Coronary artery (tissue), 2 donors: ENCODE measurements at regions not wholly inside any gene's neighbourhood (a gene's known extent, or its start where the extent isn't known, plus 50 kb on each side); places are given as distances from the start of the nearest gene placed in this dataset.

Source experiments
- DNase-seq: peaks from one replicate; pipeline ENCODE4 v3.0.0-alpha.2; 2017; ENCODE audit warnings: low spot score
- H3K27ac ChIP-seq, 2 donors: fragments of 200-600 bp; sonication (generic); one replicate each; pipeline ENCODE4 v1.5.1; 2016 to 2019
- H3K4me3 ChIP-seq: fragments of 200-600 bp; sonication (generic); 2 replicates; pipeline ENCODE4 v1.5.1; 2016; ENCODE audit warnings: mild to moderate bottlenecking, moderate library complexity
- CTCF ChIP-seq: fragments of 200-600 bp; sonication (generic); IDR thresholded peaks from one replicate; pipeline ENCODE4 v1.5.1; 2019; ENCODE audit warnings: antibody characterized with exemption

- DNase-seq, result no peak
- no peak overlapping the region for H3K27ac ChIP-seq
- TF ChIP-seq CTCF, result no peak
- no peak overlapping the region for H3K4me3 ChIP-seq
Observed at GRCh38 chr16:80048250-80048649, 447.7 kb upstream of the MAF start.

DNA sequence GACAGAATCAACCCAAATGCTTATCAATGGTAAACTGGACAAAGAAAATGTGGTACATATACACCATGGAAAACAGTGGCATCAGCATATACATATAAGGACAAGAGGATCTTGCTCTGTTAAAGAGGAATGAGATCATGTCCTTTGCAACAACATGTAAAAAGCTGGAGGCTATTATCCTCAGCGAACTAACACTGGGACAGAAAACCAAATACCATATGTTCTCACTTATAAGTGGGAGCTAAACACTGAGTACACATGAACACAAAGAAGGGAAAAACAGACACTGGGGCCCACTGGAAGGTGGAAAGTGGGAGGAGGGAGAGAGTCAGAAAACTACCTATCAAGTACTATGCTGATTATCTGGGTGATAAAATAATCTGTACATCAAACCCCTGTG is 447.3 kb upstream of the MAF start:
- Histone ChIP-seq H3K4me3 (no peak overlapping the region), H3K27ac (no peak overlapping the region)
- TF ChIP-seq CTCF, result no peak
- no peak for DNase-seq

- Histone ChIP-seq H3K4me3 (no peak overlapping the region), H3K27ac (no peak overlapping the region)
- no peak for DNase-seq
- TF ChIP-seq CTCF, result no peak
Observed at GRCh38 chr16:80046848-80047247, 446.3 kb upstream of the MAF start.

GRCh38 chr16:80046261-80046660 is 445.7 kb upstream of the MAF start:
- no peak for DNase-seq
- TF ChIP-seq CTCF, result no peak
- Histone ChIP-seq H3K27ac (no peak overlapping the region), H3K4me3 (no peak overlapping the region)

- no peak for DNase-seq
- TF ChIP-seq CTCF, result no peak
Observed at GRCh38 chr16:80045861-80046260, 445.3 kb upstream of the MAF start.

GRCh38 chr16:80041410-80041809 is 440.9 kb upstream of the MAF start:
- no peak overlapping the region for H3K4me3 ChIP-seq
- TF ChIP-seq CTCF, result no peak
- DNase-seq, result no peak
- no peak overlapping the region for H3K27ac ChIP-seq

More at GRCh38 chr16:80045861-80046260, 445.3 kb upstream of the MAF start:
- no peak overlapping the region for H3K4me3 ChIP-seq
- H3K27ac ChIP-seq, result no peak overlapping the region

DNA sequence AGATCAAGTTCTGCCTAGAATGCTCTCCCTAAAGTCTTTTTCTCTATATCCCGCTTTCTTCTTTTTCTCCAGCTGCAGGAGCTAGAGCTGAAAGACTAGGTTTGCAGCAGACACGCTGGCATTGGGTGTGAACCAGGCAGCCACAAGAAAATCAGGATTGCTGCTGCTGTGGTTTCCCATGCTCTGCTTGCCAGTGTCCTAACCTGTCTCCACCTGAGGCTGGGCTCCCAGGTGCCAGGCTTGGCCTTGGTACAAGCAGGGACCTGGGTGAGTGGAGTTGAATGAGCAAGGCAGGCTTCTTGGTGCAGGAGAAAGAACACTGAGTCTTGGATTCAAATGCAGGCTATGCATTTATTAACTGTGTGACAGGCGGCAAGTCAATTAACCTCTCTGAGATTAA is 440.3 kb upstream of the MAF start:
- Histone ChIP-seq H3K27ac (no peak overlapping the region), H3K4me3 (no peak overlapping the region)
- DNase-seq, result no peak
- no peak for TF ChIP-seq CTCF
